GM19328 (cell line): ENCODE measurements at regions not wholly inside any gene's neighbourhood (a gene's known extent, or its start where the extent isn't known, plus 50 kb on each side); places are given as distances from the start of the nearest gene placed in this dataset.
"Not testable (repeated sequence)": the region's sequence is repeated elsewhere in the genome, so short reads cannot be mapped to it uniquely, and the experiment has no call there.

Experiments used
- ATAC-seq: cut with Tn5 transposase; IDR thresholded peaks from one replicate; pipeline ENCODE4 v1.9.1; 2021; ENCODE audit warnings: mild to moderate bottlenecking, moderate library complexity; ENCODE audit not compliant: unreplicated experiment

- no peak for ATAC-seq
Measured at GRCh38 chr4:133597251-133597650, 448.2 kb downstream of the PCDH10 start.

DNA sequence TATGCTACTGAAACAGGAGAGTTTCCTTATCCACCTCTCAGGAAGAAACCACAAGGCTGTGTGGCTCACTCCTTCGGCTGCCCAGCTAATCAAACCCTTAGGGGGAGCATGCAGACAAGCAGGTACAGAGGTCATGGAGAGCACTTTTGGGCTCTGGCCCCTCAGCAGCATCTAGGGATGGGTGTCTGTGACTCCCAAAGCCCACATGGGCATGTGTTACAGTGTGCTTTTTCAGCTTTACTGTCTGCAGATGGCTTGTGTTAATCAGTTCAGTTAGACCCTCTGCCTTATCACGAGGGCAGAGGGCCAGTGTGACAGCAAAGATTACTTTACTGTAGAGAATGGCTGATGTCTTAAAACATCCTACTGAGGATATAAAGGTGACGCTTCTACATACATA is 447.4 kb downstream of the PCDH10 start:
- no peak for ATAC-seq

GRCh38 chr4:133594390-133595207 is 445.5 kb downstream of the PCDH10 start:
- no peak for ATAC-seq

- ATAC-seq = no peak
Measured at GRCh38 chr4:133593764-133594163, 444.7 kb downstream of the PCDH10 start.

DNA sequence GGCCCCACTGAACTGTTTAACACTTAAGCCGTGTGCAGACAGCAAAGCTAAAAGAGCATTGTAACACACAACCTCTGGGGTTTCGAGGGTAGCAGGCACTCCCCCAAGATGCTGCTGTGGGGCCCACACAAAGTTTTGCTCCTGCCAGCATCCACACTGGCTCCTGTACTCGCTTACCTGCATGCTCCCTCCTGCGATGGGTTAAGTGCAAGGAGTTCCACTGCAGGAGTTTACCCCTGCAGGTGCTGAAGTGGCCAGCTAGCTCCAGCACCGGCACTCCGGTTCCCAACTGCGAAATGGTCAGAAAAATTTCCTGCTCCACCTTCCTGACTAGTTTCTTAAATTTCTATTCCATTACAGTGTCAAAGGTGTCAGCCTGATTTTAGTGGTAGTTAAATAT is 443.5 kb downstream of the PCDH10 start:
- ATAC-seq = no peak

- ATAC-seq = no peak
Measured at GRCh38 chr4:133592106-133592505, 443.0 kb downstream of the PCDH10 start.

DNA sequence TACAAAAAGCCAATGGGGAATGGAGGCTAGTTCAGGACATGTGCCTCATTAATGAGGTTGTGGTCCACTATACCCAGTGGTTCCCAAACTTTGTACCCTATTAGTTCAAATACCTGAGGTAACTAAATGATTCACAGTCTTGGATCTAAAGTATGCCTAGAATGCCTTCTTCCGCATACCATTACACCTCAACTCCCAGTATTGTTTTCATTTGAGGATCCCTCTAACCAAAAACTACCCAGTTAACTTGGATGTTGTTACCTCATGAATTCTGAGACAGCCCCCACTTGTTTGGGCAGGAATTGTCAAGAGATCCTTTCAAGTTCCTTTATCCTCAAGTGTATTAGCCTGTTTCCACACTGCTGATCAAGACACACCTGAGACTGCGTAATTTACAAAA is 439.2 kb downstream of the PCDH10 start:
- no peak for ATAC-seq

- no peak for ATAC-seq
Measured at GRCh38 chr4:133585323-133585722, 436.2 kb downstream of the PCDH10 start.

- ATAC-seq = no peak
Measured at GRCh38 chr4:133584714-133585113, 435.6 kb downstream of the PCDH10 start.

GRCh38 chr4:133581996-133582619 is 433.0 kb downstream of the PCDH10 start:
- no peak for ATAC-seq

- no peak for ATAC-seq
Measured at GRCh38 chr4:133574248-133574647, 425.2 kb downstream of the PCDH10 start.

DNA sequence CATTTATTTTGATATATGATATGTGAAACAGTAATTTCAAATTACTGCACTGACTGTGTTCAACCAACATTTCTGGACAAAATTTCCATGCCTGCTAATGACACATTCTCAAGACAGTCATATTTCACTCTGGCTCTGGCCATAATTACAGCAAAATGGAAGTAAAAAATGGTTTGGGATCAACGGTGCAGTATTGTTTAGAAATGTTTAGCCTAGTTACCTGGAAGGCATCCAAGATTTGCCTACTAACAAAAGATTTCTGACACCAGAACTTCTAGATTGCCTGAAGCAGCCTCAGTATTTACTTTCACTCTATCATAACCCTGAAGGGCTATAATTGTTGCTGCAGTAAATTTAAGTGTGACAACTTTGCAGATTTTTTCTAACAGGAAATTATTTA is 416.3 kb downstream of the PCDH10 start:
- ATAC-seq = no peak

GRCh38 chr4:133559987-133560386 is 410.9 kb downstream of the PCDH10 start:
- ATAC-seq = no peak

DNA sequence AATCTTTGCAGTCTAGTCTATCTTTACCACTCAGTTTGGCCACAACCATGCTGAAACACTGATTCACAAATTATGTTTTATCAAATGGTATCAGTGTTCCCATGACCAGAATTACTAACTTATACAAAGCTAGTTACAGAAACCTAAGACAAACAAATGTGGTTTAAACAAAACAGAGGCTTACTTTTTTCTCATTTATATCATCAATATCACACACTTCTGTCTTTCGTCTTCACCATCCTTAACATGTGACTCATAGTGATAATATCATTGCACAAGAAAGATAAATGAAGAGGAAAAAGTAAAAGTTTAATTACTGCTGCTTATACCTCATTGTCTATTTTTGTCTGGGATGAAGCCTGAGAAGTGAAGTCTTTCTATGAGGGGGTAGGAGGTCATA is 406.6 kb downstream of the PCDH10 start:
- ATAC-seq = no peak

GRCh38 chr4:133550436-133550835 is 401.3 kb downstream of the PCDH10 start:
- ATAC-seq = no peak

DNA sequence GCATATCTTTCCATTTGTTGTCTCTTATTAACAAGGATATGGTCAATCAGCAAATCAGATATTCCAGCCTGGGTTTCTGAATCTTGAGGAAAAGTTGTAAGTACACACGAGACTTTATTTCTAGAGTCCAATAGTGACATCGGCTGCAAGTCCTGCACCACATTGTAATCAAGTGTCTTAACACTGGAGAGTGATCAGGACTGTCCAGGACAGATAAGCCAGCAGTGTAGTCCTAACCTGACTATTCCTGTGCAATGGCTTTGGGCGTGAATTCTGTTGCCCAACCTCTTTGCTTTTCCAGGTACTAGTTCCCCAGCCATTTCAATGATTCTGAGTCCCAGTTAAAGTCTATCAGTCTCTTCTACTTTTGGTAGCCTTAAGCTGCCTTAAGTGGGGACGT is 395.0 kb downstream of the PCDH10 start:
- no peak for ATAC-seq

DNA sequence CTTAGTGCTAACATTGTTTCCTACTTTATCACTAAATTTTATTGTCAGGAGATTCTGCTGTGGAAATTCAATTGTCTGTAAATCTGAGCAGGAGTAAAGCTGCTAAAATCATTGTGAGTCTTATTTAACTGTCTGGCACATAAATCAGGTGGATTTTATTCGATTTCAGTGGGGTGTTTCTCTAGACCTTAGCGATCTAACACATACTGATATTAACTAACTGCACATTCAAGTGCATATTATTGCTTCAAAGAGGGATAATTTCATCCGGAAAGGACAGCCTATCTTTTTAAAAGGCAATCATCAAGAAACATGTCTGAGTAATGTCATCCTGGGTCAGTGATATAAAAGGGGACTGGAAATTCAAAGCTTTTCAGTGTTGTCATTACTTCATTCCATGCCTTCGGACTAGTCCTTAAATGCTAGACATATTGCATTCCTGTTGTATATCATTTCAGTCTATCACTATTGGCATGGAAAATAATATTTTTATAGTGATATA is 388.7 kb downstream of the PCDH10 start:
- no peak for ATAC-seq

DNA sequence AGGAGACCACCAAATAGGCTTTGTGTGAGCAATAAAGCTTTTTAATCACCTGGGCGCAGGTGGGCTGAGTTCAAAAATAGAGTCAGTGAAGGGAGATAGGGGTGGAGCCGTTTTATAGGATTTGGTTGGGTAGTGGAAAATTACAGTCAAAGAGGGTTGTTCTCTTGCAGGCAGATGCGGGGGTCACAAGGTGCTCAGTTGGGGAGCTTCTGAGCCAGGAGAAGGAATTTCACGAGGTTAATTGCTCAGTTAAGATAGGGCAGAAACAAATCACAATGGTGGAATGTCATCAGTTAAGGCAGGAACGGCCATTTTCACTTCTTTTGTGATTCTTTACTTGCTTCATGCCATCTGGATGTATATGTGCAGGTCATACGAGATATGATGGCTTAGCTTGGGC is 385.1 kb downstream of the PCDH10 start:
- not testable (repeated sequence) for ATAC-seq

DNA sequence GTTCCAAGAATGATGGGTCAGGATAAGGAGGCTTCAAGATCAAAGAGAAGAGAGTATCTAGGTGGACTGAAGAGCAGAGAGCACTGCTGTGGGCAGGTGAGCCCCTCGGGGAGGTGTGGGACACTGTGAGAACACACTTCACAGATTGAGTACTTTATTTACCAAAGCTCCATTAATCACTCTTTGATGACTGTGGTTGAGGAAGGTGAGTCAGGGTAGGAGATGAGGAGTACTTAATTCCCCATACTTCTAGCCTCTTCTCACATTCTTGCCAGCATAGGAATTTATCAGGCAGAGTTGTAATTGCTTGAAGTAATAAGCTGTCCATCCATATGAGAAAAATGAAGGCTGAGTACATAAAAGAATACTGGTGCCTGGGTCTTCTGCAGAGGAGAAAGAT is 375.3 kb downstream of the PCDH10 start:
- no peak for ATAC-seq

- no peak for ATAC-seq
Measured at GRCh38 chr4:133513901-133514300, 364.8 kb downstream of the PCDH10 start.

GRCh38 chr4:133498149-133498548 is 349.1 kb downstream of the PCDH10 start:
- ATAC-seq = no peak

DNA sequence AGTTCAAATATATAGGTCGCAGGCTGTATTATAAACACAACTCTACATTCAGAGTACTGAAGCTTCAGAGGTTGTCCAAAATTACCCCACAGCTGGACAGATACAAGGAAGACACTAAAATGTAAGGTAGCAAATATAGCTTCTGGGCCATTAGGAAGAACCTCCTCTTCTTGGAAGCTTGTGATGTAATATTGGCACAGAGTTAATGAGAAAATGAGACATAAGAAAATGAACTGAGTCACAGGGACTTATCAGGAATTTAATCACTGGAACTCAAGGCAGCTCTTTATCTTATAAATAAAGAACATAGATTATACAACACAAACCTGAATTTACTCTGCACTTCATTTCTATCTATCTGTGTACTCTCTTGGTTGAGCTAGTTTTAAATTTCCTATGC is 344.7 kb downstream of the PCDH10 start:
- ATAC-seq = no peak
